Subcutaneous abdominal adipose tissue (tissue), 5 donors: ENCODE measurements at regions not wholly inside any gene's neighbourhood (a gene's known extent, or its start where the extent isn't known, plus 50 kb on each side); places are given as distances from the start of the nearest gene placed in this dataset.

ENCODE experiments used
- H3K27ac ChIP-seq: one replicate; pipeline ENCODE4 v1.7.0; 2013; ENCODE audit warnings: low read depth, mild to moderate bottlenecking, inconsistent platforms, low read length, moderate library complexity
- H3K27me3 ChIP-seq, 5 donors: one replicate each; pipeline ENCODE4 v1.7.0; 2013; ENCODE audit warnings: low read length in 5 of 5, inconsistent platforms in 1 of 5; ENCODE audit not compliant: control insufficient read depth in 5 of 5, insufficient read depth in 4 of 5
- H3K36me3 ChIP-seq, 5 donors: one replicate each; pipeline ENCODE4 v1.7.0; 2013; ENCODE audit warnings: low read length in 5 of 5; ENCODE audit not compliant: control insufficient read depth in 5 of 5, insufficient read depth in 5 of 5
- H3K4me1 ChIP-seq, 5 donors: one replicate each; pipeline ENCODE4 v1.7.0; 2013; ENCODE audit warnings: low read length in 5 of 5, mild to moderate bottlenecking in 3 of 5, moderate library complexity in 1 of 5; ENCODE audit not compliant: control insufficient read depth in 5 of 5, insufficient read depth in 5 of 5
- H3K4me3 ChIP-seq, 5 donors: one replicate each; pipeline ENCODE4 v1.7.0; 2013; ENCODE audit warnings: low read length in 5 of 5, low read depth in 1 of 5
- H3K9ac ChIP-seq, 5 donors: one replicate each; pipeline ENCODE4 v1.7.0; 2013; ENCODE audit warnings: low read length in 5 of 5, mild to moderate bottlenecking in 4 of 5, moderate library complexity in 3 of 5
- H3K9me3 ChIP-seq, 5 donors: one replicate each; pipeline ENCODE4 v1.7.0; 2013; ENCODE audit warnings: low read length in 5 of 5; ENCODE audit not compliant: control insufficient read depth in 5 of 5
- donor health status: healthy.
- donor health status: healthy.
- donor health status: healthy.
- donor health status: healthy.
- donor health status: healthy.

GRCh38 chrX:80098038-80098437 lies 83.5 kb downstream of the TBX22 start:
- H3K36me3 ChIP-seq, result no peaks in the 10 kb centered on the region
- H3K27ac ChIP-seq, result no peak overlapping the region
- H3K4me1 ChIP-seq, result no peaks in the 10 kb centered on the region
- H3K9me3 ChIP-seq, result no peaks in the 10 kb centered on the region
- H3K27me3 ChIP-seq, result no peaks in the 10 kb centered on the region
- no peak overlapping the region for H3K9ac ChIP-seq
- no peak overlapping the region for H3K4me3 ChIP-seq

GRCh38 chrX:80120335-80120734 lies 105.8 kb downstream of the TBX22 start:
- Histone ChIP-seq H3K9me3 (peaks cover 0 to 2% (median 0%) of the 10 kb centered on the region in 5 donors), H3K9ac (no peak overlapping the region), H3K36me3 (no peaks in the 10 kb centered on the region), H3K4me3 (no peak overlapping the region), H3K4me1 (no peaks in the 10 kb centered on the region), H3K27ac (no peak overlapping the region), H3K27me3 (peaks cover 0 to 5% (median 0%) of the 10 kb centered on the region in 5 donors)

DNA sequence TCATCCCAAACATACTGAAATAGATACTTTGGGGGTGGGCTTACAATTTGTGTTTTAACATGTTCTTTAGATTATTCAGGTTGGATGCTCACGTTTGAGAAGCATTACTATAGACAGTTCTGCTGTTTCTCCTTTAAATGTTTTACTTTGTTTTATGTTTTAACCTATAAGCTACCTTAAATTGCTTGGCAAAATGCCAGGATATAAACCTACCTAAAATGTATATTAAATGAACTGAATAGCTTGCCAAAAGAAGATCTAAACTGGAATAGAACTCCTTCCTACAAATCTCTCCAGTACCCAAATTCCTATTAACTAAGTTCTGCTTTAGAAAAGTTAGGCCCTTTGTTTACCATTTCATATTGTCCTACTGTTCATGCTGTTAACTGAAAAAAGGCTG lies 124.4 kb downstream of the TBX22 start:
- no peaks in the 10 kb centered on the region for H3K36me3 ChIP-seq
- H3K27ac ChIP-seq, result no peak overlapping the region
- H3K4me1 ChIP-seq, result no peaks in the 10 kb centered on the region
- H3K4me3 ChIP-seq, result no peak overlapping the region
- H3K27me3 ChIP-seq, result no peaks in the 10 kb centered on the region
- no peak overlapping the region for H3K9ac ChIP-seq
- H3K9me3 ChIP-seq, result peaks cover 0 to 2% (median under 1%) of the 10 kb centered on the region in 5 donors

DNA sequence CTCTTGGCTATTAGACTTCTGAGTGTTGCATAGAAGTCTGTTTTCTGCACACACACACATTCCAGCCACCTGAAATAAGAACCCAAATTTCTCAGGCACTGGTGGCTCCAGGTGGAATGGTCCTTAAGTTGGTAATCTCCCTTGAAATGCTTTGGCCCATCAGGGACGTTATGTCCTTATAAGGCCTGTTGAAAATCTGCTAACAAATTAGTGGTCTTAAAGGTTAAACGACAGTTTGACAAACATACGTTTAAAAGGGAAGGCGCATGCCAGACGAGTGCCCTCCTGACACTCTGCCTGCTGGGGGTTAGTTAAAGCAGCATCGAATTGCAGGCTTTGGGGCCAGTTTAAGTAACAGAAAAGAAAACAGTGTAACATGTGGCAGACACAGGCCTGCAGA lies 125.0 kb downstream of the TBX22 start:
- Histone ChIP-seq H3K36me3 (no peaks in the 10 kb centered on the region), H3K27me3 (peaks cover 0 to 3% (median 0%) of the 10 kb centered on the region in 5 donors), H3K27ac (no peak overlapping the region), H3K9me3 (no peaks in the 10 kb centered on the region), H3K9ac (no peak overlapping the region), H3K4me3 (no peak overlapping the region), H3K4me1 (no peaks in the 10 kb centered on the region)

- Histone ChIP-seq H3K27me3 (peaks cover 0 to 5% (median 0%) of the 10 kb centered on the region in 5 donors), H3K4me1 (no peaks in the 10 kb centered on the region), H3K4me3 (no peak overlapping the region), H3K27ac (no peak overlapping the region), H3K36me3 (no peaks in the 10 kb centered on the region), H3K9ac (no peak overlapping the region), H3K9me3 (peaks cover 0 to 4% (median 0%) of the 10 kb centered on the region in 5 donors)
Measured at GRCh38 chrX:80170581-80170980, 156.0 kb downstream of the TBX22 start.

GRCh38 chrX:80173261-80173660 lies 158.7 kb downstream of the TBX22 start:
- H3K36me3 ChIP-seq, result no peaks in the 10 kb centered on the region
- peaks cover 0 to 3% (median 0%) of the 10 kb centered on the region in 5 donors for H3K9me3 ChIP-seq
- no peak overlapping the region for H3K27ac ChIP-seq
- no peak overlapping the region for H3K9ac ChIP-seq
- H3K27me3 ChIP-seq, result peaks cover 0 to 5% (median 0%) of the 10 kb centered on the region in 5 donors
- H3K4me1 ChIP-seq, result no peaks in the 10 kb centered on the region
- H3K4me3 ChIP-seq, result no peak overlapping the region

DNA sequence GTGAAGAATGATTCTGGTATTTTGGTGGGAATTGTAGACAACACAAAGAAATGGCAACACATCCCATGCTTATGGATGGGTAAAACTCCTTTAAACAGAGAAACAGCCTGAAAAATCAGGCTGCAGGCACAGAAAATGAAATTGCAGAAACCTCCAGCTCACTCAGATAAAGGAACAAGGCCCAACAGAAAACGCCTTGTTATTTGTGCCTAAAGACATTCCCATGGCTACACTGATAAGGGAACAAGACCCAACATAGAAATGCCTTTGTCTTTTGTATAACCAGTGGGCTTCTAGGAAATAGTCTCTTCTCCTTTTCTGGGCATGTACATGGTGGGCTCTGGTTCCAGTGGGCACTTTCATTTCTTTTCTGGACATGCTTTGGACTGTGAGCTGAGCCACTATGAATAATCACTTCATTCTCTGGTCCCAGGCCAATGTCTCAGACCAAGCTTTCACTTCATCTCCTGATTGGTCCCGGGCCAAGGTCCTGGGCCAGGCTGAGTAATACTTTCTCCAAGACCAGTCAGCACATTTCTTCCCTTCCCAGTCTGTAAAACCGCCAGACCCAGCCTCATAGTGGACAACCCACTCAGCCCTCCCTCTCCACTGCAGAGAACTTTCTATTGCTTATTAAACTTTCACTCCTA lies 160.5 kb downstream of the TBX22 start:
- Histone ChIP-seq H3K9ac (no peak overlapping the region), H3K9me3 (peaks cover 0 to 3% (median 0%) of the 10 kb centered on the region in 5 donors), H3K27ac (no peak overlapping the region), H3K4me3 (no peak overlapping the region), H3K36me3 (no peaks in the 10 kb centered on the region), H3K27me3 (peaks cover 0 to 5% (median 0%) of the 10 kb centered on the region in 5 donors), H3K4me1 (no peaks in the 10 kb centered on the region)

DNA sequence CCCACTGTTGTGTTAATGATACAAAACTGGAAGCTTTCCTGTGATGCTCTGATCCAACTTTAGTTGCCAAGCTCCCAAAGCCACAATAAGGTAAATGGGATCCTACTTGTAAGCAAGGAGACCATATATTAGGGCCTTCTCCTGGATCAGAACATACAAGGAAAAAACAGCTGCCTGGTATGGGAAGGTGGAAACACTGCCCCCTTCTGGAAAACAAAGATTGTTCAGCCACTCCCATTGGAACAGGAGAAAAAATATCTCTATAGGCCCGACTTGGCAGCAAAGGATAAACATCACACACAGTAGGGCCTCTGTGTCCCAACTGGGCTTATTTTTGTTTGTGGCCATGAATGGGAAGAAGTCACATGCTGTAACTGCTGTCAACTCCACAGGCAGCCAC lies 166.5 kb downstream of the TBX22 start:
- H3K27me3 ChIP-seq, result no peaks in the 10 kb centered on the region
- no peaks in the 10 kb centered on the region for H3K36me3 ChIP-seq
- H3K4me3 ChIP-seq, result no peak overlapping the region
- no peak overlapping the region for H3K9ac ChIP-seq
- H3K9me3 ChIP-seq, result no peaks in the 10 kb centered on the region
- no peak overlapping the region for H3K27ac ChIP-seq
- H3K4me1 ChIP-seq, result no peaks in the 10 kb centered on the region

GRCh38 chrX:80184854-80185253 lies 170.3 kb downstream of the TBX22 start:
- Histone ChIP-seq H3K9me3 (no peaks in the 10 kb centered on the region), H3K27ac (no peak overlapping the region), H3K36me3 (no peaks in the 10 kb centered on the region), H3K9ac (no peak overlapping the region), H3K4me1 (no peaks in the 10 kb centered on the region), H3K27me3 (no peaks in the 10 kb centered on the region), H3K4me3 (no peak overlapping the region)

DNA sequence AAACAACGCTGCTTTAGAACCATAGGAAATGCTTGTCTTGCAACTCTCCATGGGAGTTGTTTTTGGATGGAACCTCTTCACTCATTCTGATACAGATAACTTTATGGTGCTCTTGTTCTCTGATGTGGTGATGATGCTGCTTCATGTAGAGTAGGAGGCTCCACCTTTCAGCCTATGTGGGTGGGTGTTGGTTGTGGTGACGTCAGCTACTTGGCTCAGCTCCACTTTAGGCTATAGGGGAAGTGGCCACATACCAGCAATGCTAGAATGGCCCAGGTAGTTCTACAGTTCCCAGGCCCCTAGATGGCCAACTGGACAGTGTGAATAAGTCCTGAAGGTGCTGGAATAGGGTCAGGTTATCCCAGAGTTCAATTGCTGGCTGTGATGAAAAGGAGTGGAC lies 192.1 kb downstream of the TBX22 start:
- Histone ChIP-seq H3K27ac (no peak overlapping the region), H3K4me1 (no peaks in the 10 kb centered on the region), H3K27me3 (peaks cover 3 to 14% (median 12%) of the 10 kb centered on the region in 5 donors), H3K9ac (no peak overlapping the region), H3K4me3 (no peak overlapping the region), H3K36me3 (no peaks in the 10 kb centered on the region), H3K9me3 (peaks cover 0 to 3% (median 0%) of the 10 kb centered on the region in 5 donors)
